Osteoblast (primary cell): ENCODE measurements at regions not wholly inside any gene's neighbourhood (a gene's known extent, or its start where the extent isn't known, plus 50 kb on each side); places are given as distances from the start of the nearest gene placed in this dataset.

ENCODE experiments used
- DNase-seq: peaks from one replicate; pipeline ENCODE4 v3.0.0; 2011; ENCODE audit warnings: low spot score, mixed read lengths; ENCODE audit not compliant: insufficient read length; ENCODE audit errors: missing footprints
- H2AFZ ChIP-seq: 2 replicates; pipeline ENCODE4 v1.6.0; 2011; ENCODE audit warnings: mild to moderate bottlenecking, low read length
- H3K27ac ChIP-seq: 2 replicates; pipeline ENCODE4 v1.5.1; 2011; ENCODE audit warnings: mild to moderate bottlenecking, low read depth, low read length, moderate library complexity
- H3K27me3 ChIP-seq: 2 replicates; pipeline ENCODE4 v1.6.0; 2012; ENCODE audit warnings: mild to moderate bottlenecking, control low read depth, inconsistent platforms, low read length, moderate library complexity; ENCODE audit not compliant: insufficient read depth
- H3K36me3 ChIP-seq: 2 replicates; pipeline ENCODE4 v1.5.1; 2011; ENCODE audit warnings: mild to moderate bottlenecking, low read length, control low read depth, moderate library complexity; ENCODE audit not compliant: insufficient read depth
- H3K4me1 ChIP-seq: 2 replicates; pipeline ENCODE4 v1.5.1; 2011; ENCODE audit warnings: mild to moderate bottlenecking, low read length, control low read depth, moderate library complexity; ENCODE audit not compliant: insufficient read depth
- H3K4me2 ChIP-seq: 2 replicates; pipeline ENCODE4 v1.6.0; 2011; ENCODE audit warnings: mild to moderate bottlenecking, low read length; ENCODE audit not compliant: insufficient read depth
- H3K4me3 ChIP-seq: fragments of 200-600 bp; sonication (generic); 3 replicates; pipeline ENCODE4 v1.5.1; 2012; ENCODE audit warnings: mild to moderate bottlenecking, low read length, inconsistent platforms; ENCODE audit not compliant: insufficient read depth
- H3K79me2 ChIP-seq: 2 replicates; pipeline ENCODE4 v1.6.0; 2012; ENCODE audit warnings: mild to moderate bottlenecking, low read length, control low read depth, inconsistent platforms; ENCODE audit not compliant: insufficient read depth
- H3K9me3 ChIP-seq: 2 replicates; pipeline ENCODE4 v1.5.1; 2011; ENCODE audit warnings: low read depth, low read length, control low read depth
- H4K20me1 ChIP-seq: 2 replicates; pipeline ENCODE4 v1.6.0; 2012; ENCODE audit warnings: mild to moderate bottlenecking, low read length, control low read depth; ENCODE audit not compliant: insufficient read depth
- CTCF ChIP-seq: IDR thresholded peaks from 2 replicates; pipeline ENCODE4 v1.5.1; 2011; ENCODE audit warnings: mild to moderate bottlenecking, low read depth, low read length, moderate library complexity; ENCODE audit errors: extremely low read depth

GRCh38 chr5:103424026-103424425 is 138.6 kb downstream of the NUDT12 start:
- no peaks in the 10 kb centered on the region for H3K79me2 ChIP-seq
- H2AFZ ChIP-seq: no peak overlapping the region
- no peaks in the 10 kb centered on the region for H3K36me3 ChIP-seq
- H3K4me3 ChIP-seq: no peak overlapping the region
- DNase-seq: no peak
- H3K4me2 ChIP-seq: peak overlapping the region; percentile 58
- peak overlapping the region; percentile 92 for H3K27ac ChIP-seq
- H3K4me1 ChIP-seq: peaks cover 48% of the 10 kb centered on the region
- no peaks in the 10 kb centered on the region for H4K20me1 ChIP-seq
- no peaks in the 10 kb centered on the region for H3K9me3 ChIP-seq
- TF ChIP-seq CTCF: no peak
- no peaks in the 10 kb centered on the region for H3K27me3 ChIP-seq

- Histone ChIP-seq H3K4me2 (no peak overlapping the region), H3K9me3 (no peaks in the 10 kb centered on the region), H2AFZ (no peak overlapping the region), H3K79me2 (no peaks in the 10 kb centered on the region), H3K36me3 (no peaks in the 10 kb centered on the region), H3K27me3 (no peaks in the 10 kb centered on the region), H4K20me1 (no peaks in the 10 kb centered on the region), H3K27ac (no peak overlapping the region), H3K4me3 (no peak overlapping the region), H3K4me1 (peaks cover 36% of the 10 kb centered on the region)
- no peak for DNase-seq
- TF ChIP-seq CTCF: no peak
Measured at GRCh38 chr5:103422756-103423155, 139.8 kb downstream of the NUDT12 start.

GRCh38 chr5:103414604-103415003 is 148.0 kb downstream of the NUDT12 start:
- TF ChIP-seq CTCF: no peak
- no peak for DNase-seq
- no peaks in the 10 kb centered on the region for H3K4me1 ChIP-seq
- no peaks in the 10 kb centered on the region for H3K79me2 ChIP-seq
- H3K4me2 ChIP-seq: no peak overlapping the region
- H3K27ac ChIP-seq: no peak overlapping the region
- H3K27me3 ChIP-seq: no peaks in the 10 kb centered on the region
- H3K9me3 ChIP-seq: no peaks in the 10 kb centered on the region
- H3K36me3 ChIP-seq: no peaks in the 10 kb centered on the region
- H2AFZ ChIP-seq: no peak overlapping the region
- no peaks in the 10 kb centered on the region for H4K20me1 ChIP-seq
- H3K4me3 ChIP-seq: no peak overlapping the region

- Histone ChIP-seq H4K20me1 (no peaks in the 10 kb centered on the region), H2AFZ (peak overlapping the region; percentile 46), H3K27me3 (no peaks in the 10 kb centered on the region)
Measured at GRCh38 chr5:103411711-103412110, 150.9 kb downstream of the NUDT12 start.

More at GRCh38 chr5:103411711-103412110, 150.9 kb downstream of the NUDT12 start:
- Histone ChIP-seq H3K27ac (no peak overlapping the region), H3K4me2 (no peak overlapping the region), H3K4me1 (no peaks in the 10 kb centered on the region), H3K79me2 (no peaks in the 10 kb centered on the region), H3K9me3 (no peaks in the 10 kb centered on the region), H3K4me3 (no peak overlapping the region), H3K36me3 (no peaks in the 10 kb centered on the region)
- no peak for TF ChIP-seq CTCF
- DNase-seq: no peak
